Panc1 (cell line): ENCODE measurements at regions not wholly inside any gene's neighbourhood (a gene's known extent, or its start where the extent isn't known, plus 50 kb on each side); places are given as distances from the start of the nearest gene placed in this dataset.

Experiments
- ATAC-seq: fragments of 200-7000 bp; cut with Tn5 transposase; 2 replicates; pipeline ENCODE4 v1.9.1; 2020; ENCODE audit warnings: mild to moderate bottlenecking, moderate library complexity
- BruUV-seq: library from RNA; stranded (reverse); fragments of 400-500 nt; replicated peaks from 2 replicates; lab custom pipeline; 2021; lab: Mats Ljungman, UMichigan
- CTCF ChIA-PET: fragments of 300-600 bp; sonication (Branson Sonifier 250); formaldehyde crosslinking; loops from one replicate; lab custom pipeline; 2022; ENCODE audit warnings: antibody characterized with exemption; lab: Charles Lee
- POLR2A ChIA-PET: fragments of 300-600 bp; sonication (Branson Sonifier 250); formaldehyde crosslinking; loops from one replicate; lab custom pipeline; 2022; ENCODE audit warnings: antibody characterized with exemption; lab: Charles Lee
- DNase-seq: peaks from one replicate; pipeline ENCODE4 v3.0.0-alpha.2; 2010; ENCODE audit warnings: low read depth, low spot score
- H3K27ac ChIP-seq: 2 replicates; pipeline ENCODE4 v1.5.1; 2011; ENCODE audit warnings: mild to moderate bottlenecking, low read length, inconsistent platforms
- H3K27me3 ChIP-seq: fragments of 200-500 bp; sonication (Bioruptor generic); 2 replicates; pipeline ENCODE4 v1.6.0; 2014; ENCODE audit warnings: low read length, inconsistent platforms; ENCODE audit not compliant: control insufficient read depth, insufficient read depth
- H3K36me3 ChIP-seq: fragments of 200-500 bp; sonication (Bioruptor generic); 2 replicates; pipeline ENCODE4 v1.5.1; 2014; ENCODE audit warnings: inconsistent platforms, mild to moderate bottlenecking, low read length, moderate library complexity; ENCODE audit not compliant: control insufficient read depth, insufficient read depth
- H3K4me1 ChIP-seq: 2 replicates; pipeline ENCODE4 v1.5.1; 2011; ENCODE audit warnings: inconsistent platforms, mild to moderate bottlenecking, low read length, moderate library complexity; ENCODE audit not compliant: control insufficient read depth, insufficient read depth
- H3K4me3 ChIP-seq, 2 experiments: 2 replicates each; pipeline ENCODE4 v1.5.1; 2011 to 2012; ENCODE audit warnings: low read depth in 2 of 2, low read length in 2 of 2, mild to moderate bottlenecking in 2 of 2, inconsistent platforms in 1 of 2, moderate library complexity in 1 of 2
- H3K9me3 ChIP-seq: fragments of 200-500 bp; sonication (Bioruptor generic); 2 replicates; pipeline ENCODE4 v1.5.1; 2014; ENCODE audit warnings: low read depth, mild to moderate bottlenecking, inconsistent platforms, low read length, moderate library complexity; ENCODE audit not compliant: control insufficient read depth, insufficient read depth
- POLR2AphosphoS5 ChIP-seq: IDR thresholded peaks from 2 replicates; pipeline ENCODE4 v1.6.1; 2012; ENCODE audit warnings: mild to moderate bottlenecking, low read depth, low read length, moderate library complexity
- REST ChIP-seq, 2 experiments: IDR thresholded peaks; 2 replicates each; pipeline ENCODE4 v1.6.1; 2011 to 2012; ENCODE audit warnings: low read depth in 2 of 2, control low read depth in 1 of 2, low read length in 1 of 2, mild to moderate bottlenecking in 1 of 2, moderate library complexity in 1 of 2; ENCODE audit not compliant: insufficient read depth in 1 of 2
- SIN3A ChIP-seq: IDR thresholded peaks from 2 replicates; pipeline ENCODE4 v1.6.1; 2012; ENCODE audit warnings: low read depth, mild to moderate bottlenecking, low read length, moderate library complexity, borderline replicate concordance; ENCODE audit not compliant: insufficient read depth
- TCF7L2 ChIP-seq: IDR thresholded peaks from 2 replicates; pipeline ENCODE4 v1.6.1; 2011; ENCODE audit warnings: mild to moderate bottlenecking, low read depth, low read length, inconsistent platforms
- in situ Hi-C: cut with HindIII; loops from 2 replicates; pipeline ENCODE4 v1.10.0; 2016; ENCODE audit warnings: low sequenced_read_pairs, low pct_unique_long_range_greater_than_20kb
- intact Hi-C: fragments of 100-400 bp; cut with micrococcal nuclease; formaldehyde crosslinking; loops from one replicate; pipeline ENCODE4 v1.10.0; 2022; ENCODE audit not compliant: unreplicated experiment
- TF ChIP-seq, protein P1 (sequence below): fragments of 450-650 bp; IDR thresholded peaks from 2 replicates; pipeline ENCODE4 v1.5.1; 2017; ENCODE audit warnings: mild to moderate bottlenecking

GRCh38 chr15:62765916-62766315, 276.6 kb upstream of the TPM1 start:
- no peak overlapping the region for H3K4me3 ChIP-seq
- no TSS peak for BruUV-seq
- ATAC-seq (no peak), DNase-seq (no peak)
- in situ Hi-C loops = no loop called here
- no peak overlapping the region for H3K27ac ChIP-seq
- H3K36me3 ChIP-seq = no peaks in the 10 kb centered on the region
- no peaks in the 10 kb centered on the region for H3K27me3 ChIP-seq
- no peaks in the 10 kb centered on the region for H3K4me1 ChIP-seq
- ChIA-PET CTCF (no interaction called here), POLR2A (no interaction called here)
- no peaks in the 10 kb centered on the region for H3K9me3 ChIP-seq
- TF ChIP-seq, protein P1, sequence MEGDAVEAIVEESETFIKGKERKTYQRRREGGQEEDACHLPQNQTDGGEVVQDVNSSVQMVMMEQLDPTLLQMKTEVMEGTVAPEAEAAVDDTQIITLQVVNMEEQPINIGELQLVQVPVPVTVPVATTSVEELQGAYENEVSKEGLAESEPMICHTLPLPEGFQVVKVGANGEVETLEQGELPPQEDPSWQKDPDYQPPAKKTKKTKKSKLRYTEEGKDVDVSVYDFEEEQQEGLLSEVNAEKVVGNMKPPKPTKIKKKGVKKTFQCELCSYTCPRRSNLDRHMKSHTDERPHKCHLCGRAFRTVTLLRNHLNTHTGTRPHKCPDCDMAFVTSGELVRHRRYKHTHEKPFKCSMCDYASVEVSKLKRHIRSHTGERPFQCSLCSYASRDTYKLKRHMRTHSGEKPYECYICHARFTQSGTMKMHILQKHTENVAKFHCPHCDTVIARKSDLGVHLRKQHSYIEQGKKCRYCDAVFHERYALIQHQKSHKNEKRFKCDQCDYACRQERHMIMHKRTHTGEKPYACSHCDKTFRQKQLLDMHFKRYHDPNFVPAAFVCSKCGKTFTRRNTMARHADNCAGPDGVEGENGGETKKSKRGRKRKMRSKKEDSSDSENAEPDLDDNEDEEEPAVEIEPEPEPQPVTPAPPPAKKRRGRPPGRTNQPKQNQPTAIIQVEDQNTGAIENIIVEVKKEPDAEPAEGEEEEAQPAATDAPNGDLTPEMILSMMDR = no peak
- no peak for TF ChIP-seq REST (IDR thresholded peaks at IDR 0.05; ENCODE audit: insufficient read depth in 1 of 2, low read depth in 2 of 2, low read length in 1 of 2)
- no peak for TF ChIP-seq POLR2AphosphoS5
- TF ChIP-seq SIN3A = no peak
- TF ChIP-seq TCF7L2 = no peak
- intact Hi-C loops = no loop called here

- TF ChIP-seq REST (IDR thresholded peaks at IDR 0.05; ENCODE audit: insufficient read depth in 1 of 2, low read depth in 2 of 2, low read length in 1 of 2) = no peak
- TF ChIP-seq, protein P1 = no peak
- no peak for TF ChIP-seq POLR2AphosphoS5
- TF ChIP-seq TCF7L2 = no peak
- no peak for TF ChIP-seq SIN3A
- Histone ChIP-seq H3K27ac (no peak overlapping the region), H3K9me3 (no peaks in the 10 kb centered on the region), H3K4me3 (no peak overlapping the region), H3K4me1 (no peaks in the 10 kb centered on the region), H3K36me3 (no peaks in the 10 kb centered on the region), H3K27me3 (no peaks in the 10 kb centered on the region)
- intact Hi-C loops = no loop called here
- ATAC-seq (no peak), DNase-seq (no peak)
- in situ Hi-C loops = no loop called here
- CTCF ChIA-PET = no interaction called here
- POLR2A ChIA-PET = no interaction called here
- BruUV-seq = no TSS peak
Observed at GRCh38 chr15:62766599-62766998, 275.9 kb upstream of the TPM1 start.
